ENCODE measurements at regions not wholly inside any gene's neighbourhood (a gene's known extent, or its start where the extent isn't known, plus 50 kb on each side); places are given as distances from the start of the nearest gene placed in this dataset.

DNA sequence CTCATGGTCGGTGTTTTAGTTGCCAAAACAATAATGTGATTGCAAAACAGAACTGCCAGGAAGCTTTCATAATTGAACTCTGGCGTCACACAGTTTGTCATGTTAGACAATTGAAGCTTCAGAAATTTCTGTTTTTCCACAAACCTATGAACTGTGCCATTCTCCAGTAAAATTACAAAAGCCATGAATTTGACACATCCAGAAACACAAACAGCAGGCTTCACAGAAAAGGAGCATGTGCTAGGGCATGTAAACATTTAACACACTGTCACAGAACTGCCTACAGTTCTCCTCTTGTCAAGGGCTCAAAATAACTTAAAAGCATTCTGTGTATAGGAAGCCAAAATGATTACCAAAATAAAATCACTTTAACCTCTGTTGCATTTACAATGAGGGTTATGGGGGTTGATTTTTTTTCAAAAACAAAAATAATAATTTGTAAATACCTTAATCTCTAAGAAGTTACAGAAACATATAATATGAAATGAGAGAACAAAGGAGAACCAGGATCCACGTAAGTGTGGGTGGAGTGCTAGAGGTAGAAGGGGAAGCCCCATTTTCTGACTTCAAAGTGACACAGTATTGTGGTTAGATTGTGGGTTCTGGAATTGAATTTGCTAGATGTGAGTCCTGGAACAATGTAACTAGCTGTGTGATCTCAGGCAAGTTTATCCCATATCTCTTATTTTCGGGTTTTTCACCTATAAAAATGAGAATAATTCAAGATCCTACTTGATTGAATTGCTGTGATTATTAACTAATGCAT, 295.0 kb downstream of the CENPC start:
- H3K9me3 ChIP-seq (ENCODE audit: control insufficient read depth, insufficient read depth, low read depth, low read length), result no peaks in the 10 kb centered on the region
- no peak overlapping the region for H3K27ac ChIP-seq (ENCODE audit: insufficient read depth, low read length)
- H4K20me1 ChIP-seq (ENCODE audit: control insufficient read depth, extremely low read depth, insufficient read depth, low read length), result no peaks in the 10 kb centered on the region
- no peaks in the 10 kb centered on the region for H3K4me1 ChIP-seq (ENCODE audit: control insufficient read depth, extremely low read depth, insufficient read depth, low read length)
- H2AFZ ChIP-seq (ENCODE audit: low read length), result no peak overlapping the region
- no peak overlapping the region for H3K4me2 ChIP-seq (ENCODE audit: extremely low read depth, insufficient read depth, low read length)
- H3K79me2 ChIP-seq (ENCODE audit: control insufficient read depth, insufficient read depth, low read length), result no peaks in the 10 kb centered on the region
- no peak overlapping the region for H3K9ac ChIP-seq (ENCODE audit: insufficient read depth, low read length)
- H3K27me3 ChIP-seq (ENCODE audit: control insufficient read depth, insufficient read depth, low read length), result no peaks in the 10 kb centered on the region
- no peak overlapping the region for H3K4me3 ChIP-seq (replicated peaks in 1 of 4; ENCODE audit: control extremely low read depth in 1 of 4, insufficient read depth in 1 of 4, low read depth in 3 of 4, low read length in 4 of 4)
- TF ChIP-seq EZH2 (IDR thresholded peaks at IDR 0.05; ENCODE audit: low read length, missing control alignments), result no peak
- TF ChIP-seq, protein P1, sequence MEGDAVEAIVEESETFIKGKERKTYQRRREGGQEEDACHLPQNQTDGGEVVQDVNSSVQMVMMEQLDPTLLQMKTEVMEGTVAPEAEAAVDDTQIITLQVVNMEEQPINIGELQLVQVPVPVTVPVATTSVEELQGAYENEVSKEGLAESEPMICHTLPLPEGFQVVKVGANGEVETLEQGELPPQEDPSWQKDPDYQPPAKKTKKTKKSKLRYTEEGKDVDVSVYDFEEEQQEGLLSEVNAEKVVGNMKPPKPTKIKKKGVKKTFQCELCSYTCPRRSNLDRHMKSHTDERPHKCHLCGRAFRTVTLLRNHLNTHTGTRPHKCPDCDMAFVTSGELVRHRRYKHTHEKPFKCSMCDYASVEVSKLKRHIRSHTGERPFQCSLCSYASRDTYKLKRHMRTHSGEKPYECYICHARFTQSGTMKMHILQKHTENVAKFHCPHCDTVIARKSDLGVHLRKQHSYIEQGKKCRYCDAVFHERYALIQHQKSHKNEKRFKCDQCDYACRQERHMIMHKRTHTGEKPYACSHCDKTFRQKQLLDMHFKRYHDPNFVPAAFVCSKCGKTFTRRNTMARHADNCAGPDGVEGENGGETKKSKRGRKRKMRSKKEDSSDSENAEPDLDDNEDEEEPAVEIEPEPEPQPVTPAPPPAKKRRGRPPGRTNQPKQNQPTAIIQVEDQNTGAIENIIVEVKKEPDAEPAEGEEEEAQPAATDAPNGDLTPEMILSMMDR (conservative IDR thresholded peaks at IDR 0.05 in 1 of 2, IDR thresholded peaks at IDR 0.05 in 1 of 2; ENCODE audit: low read depth in 1 of 2, low read length in 2 of 2), result no peak
- no peaks in the 10 kb centered on the region for H3K36me3 ChIP-seq (ENCODE audit: control insufficient read depth, insufficient read depth, low read length)
- peak in 1 of 2 donors; percentile 1 for DNase-seq (ENCODE audit: low read depth in 2 of 2)

DNA sequence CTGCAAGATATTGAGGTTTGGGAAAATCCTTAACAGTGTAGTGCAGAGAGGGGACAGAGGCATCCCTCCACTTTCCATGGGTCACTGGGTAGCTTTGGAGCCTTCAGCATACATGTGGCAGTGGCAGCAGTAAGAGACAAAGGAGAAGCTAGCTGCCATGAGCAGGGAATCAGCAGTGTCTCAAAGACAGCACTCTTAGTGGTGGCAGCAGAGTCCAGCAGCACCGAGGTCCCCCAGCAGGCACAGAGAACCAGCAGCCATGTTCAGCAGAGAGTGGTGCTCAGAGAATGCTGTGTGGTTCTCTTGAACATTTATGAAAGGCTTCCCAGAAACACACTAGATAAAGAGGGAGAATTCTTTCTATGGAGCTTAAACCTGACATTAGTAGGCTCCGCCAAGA, 308.5 kb downstream of the CENPC start:
- Histone ChIP-seq H3K27me3 (ENCODE audit: control insufficient read depth, insufficient read depth, low read length) (no peaks in the 10 kb centered on the region), H3K4me3 (replicated peaks in 1 of 4; ENCODE audit: control extremely low read depth in 1 of 4, insufficient read depth in 1 of 4, low read depth in 3 of 4, low read length in 4 of 4) (no peak overlapping the region), H3K36me3 (ENCODE audit: control insufficient read depth, insufficient read depth, low read length) (no peaks in the 10 kb centered on the region), H3K9ac (ENCODE audit: insufficient read depth, low read length) (no peak overlapping the region), H3K9me3 (ENCODE audit: control insufficient read depth, insufficient read depth, low read depth, low read length) (no peaks in the 10 kb centered on the region), H4K20me1 (ENCODE audit: control insufficient read depth, extremely low read depth, insufficient read depth, low read length) (no peaks in the 10 kb centered on the region), H3K27ac (ENCODE audit: insufficient read depth, low read length) (no peak overlapping the region), H3K4me1 (ENCODE audit: control insufficient read depth, extremely low read depth, insufficient read depth, low read length) (no peaks in the 10 kb centered on the region), H3K79me2 (ENCODE audit: control insufficient read depth, insufficient read depth, low read length) (no peaks in the 10 kb centered on the region), H2AFZ (ENCODE audit: low read length) (no peak overlapping the region), H3K4me2 (ENCODE audit: extremely low read depth, insufficient read depth, low read length) (no peak overlapping the region)
- DNase-seq (ENCODE audit: low read depth in 2 of 2), result no peak
- TF ChIP-seq, protein P1 (conservative IDR thresholded peaks at IDR 0.05 in 1 of 2, IDR thresholded peaks at IDR 0.05 in 1 of 2; ENCODE audit: low read depth in 1 of 2, low read length in 2 of 2), result no peak
- TF ChIP-seq EZH2 (IDR thresholded peaks at IDR 0.05; ENCODE audit: low read length, missing control alignments), result no peak

DNA sequence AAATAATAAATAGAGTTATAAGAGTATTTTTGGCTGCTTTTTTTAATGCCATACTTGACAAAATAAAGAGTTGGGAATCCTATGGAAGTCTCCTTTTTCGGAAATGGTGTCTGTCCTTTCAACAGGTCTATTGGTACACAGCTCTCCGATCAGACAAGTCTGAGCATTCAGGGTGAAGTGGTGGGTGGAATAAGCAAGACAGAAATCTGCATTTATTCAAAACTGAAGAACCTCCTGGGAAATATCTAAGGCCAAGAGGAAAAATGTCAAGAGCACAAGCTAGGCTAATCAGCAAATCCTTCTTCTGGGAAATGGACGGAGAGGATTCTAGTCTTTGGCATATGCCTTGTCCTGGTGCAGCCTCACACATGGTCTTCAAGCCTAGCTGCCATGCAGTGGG, 309.0 kb downstream of the CENPC start:
- Histone ChIP-seq H3K4me1 (ENCODE audit: control insufficient read depth, extremely low read depth, insufficient read depth, low read length) (no peaks in the 10 kb centered on the region), H3K9me3 (ENCODE audit: control insufficient read depth, insufficient read depth, low read depth, low read length) (no peaks in the 10 kb centered on the region), H3K36me3 (ENCODE audit: control insufficient read depth, insufficient read depth, low read length) (no peaks in the 10 kb centered on the region), H3K9ac (ENCODE audit: insufficient read depth, low read length) (no peak overlapping the region), H4K20me1 (ENCODE audit: control insufficient read depth, extremely low read depth, insufficient read depth, low read length) (no peaks in the 10 kb centered on the region), H3K4me3 (replicated peaks in 1 of 4; ENCODE audit: control extremely low read depth in 1 of 4, insufficient read depth in 1 of 4, low read depth in 3 of 4, low read length in 4 of 4) (no peak overlapping the region), H3K4me2 (ENCODE audit: extremely low read depth, insufficient read depth, low read length) (no peak overlapping the region), H3K79me2 (ENCODE audit: control insufficient read depth, insufficient read depth, low read length) (no peaks in the 10 kb centered on the region), H3K27ac (ENCODE audit: insufficient read depth, low read length) (no peak overlapping the region), H2AFZ (ENCODE audit: low read length) (no peak overlapping the region), H3K27me3 (ENCODE audit: control insufficient read depth, insufficient read depth, low read length) (no peaks in the 10 kb centered on the region)
- DNase-seq (ENCODE audit: low read depth in 2 of 2), result no peak
- TF ChIP-seq EZH2 (IDR thresholded peaks at IDR 0.05; ENCODE audit: low read length, missing control alignments), result no peak
- TF ChIP-seq, protein P1 (conservative IDR thresholded peaks at IDR 0.05 in 1 of 2, IDR thresholded peaks at IDR 0.05 in 1 of 2; ENCODE audit: low read depth in 1 of 2, low read length in 2 of 2), result no peak
